BE2C (cell line): ENCODE measurements at regions not wholly inside any gene's neighbourhood (a gene's known extent, or its start where the extent isn't known, plus 50 kb on each side); places are given as distances from the start of the nearest gene placed in this dataset.

Source experiments
- DNase-seq: peaks from one replicate; pipeline ENCODE4 v3.0.0-alpha.2; 2020
- H3K27me3 ChIP-seq: fragments of 250-450 bp; sonication (Bioruptor Pico); 2 replicates; pipeline ENCODE4 v1.5.1; 2020; ENCODE audit warnings: mild to moderate bottlenecking
- H3K36me3 ChIP-seq: fragments of 250-450 bp; sonication (Bioruptor Pico); 2 replicates; pipeline ENCODE4 v1.5.1; 2020; ENCODE audit warnings: mild to moderate bottlenecking
- H3K4me1 ChIP-seq: fragments of 250-450 bp; sonication (Bioruptor Pico); 2 replicates; pipeline ENCODE4 v1.5.1; 2020
- H3K4me3 ChIP-seq: 2 replicates; pipeline ENCODE4 v1.5.1; 2011; ENCODE audit warnings: low read depth, low read length
- H3K9me3 ChIP-seq: fragments of 250-450 bp; sonication (Bioruptor Pico); 2 replicates; pipeline ENCODE4 v1.5.1; 2020
- CTCF ChIP-seq: IDR thresholded peaks from 2 replicates; pipeline ENCODE4 v1.5.1; 2012; ENCODE audit warnings: mild to moderate bottlenecking, low read depth, low read length

GRCh38 chr7:22676385-22676784 is 50.6 kb upstream of the IL6 start:
- no peak for TF ChIP-seq CTCF
- H3K9me3 ChIP-seq, result no peaks in the 10 kb centered on the region
- no peak overlapping the region for H3K4me3 ChIP-seq
- peaks cover 22% of the 10 kb centered on the region for H3K27me3 ChIP-seq
- H3K36me3 ChIP-seq, result no peaks in the 10 kb centered on the region
- H3K4me1 ChIP-seq, result no peaks in the 10 kb centered on the region
- DNase-seq, result no peak

GRCh38 chr7:22675917-22676343 is 51.1 kb upstream of the IL6 start:
- no peak for DNase-seq
- H3K4me3 ChIP-seq, result no peak overlapping the region
- no peak for TF ChIP-seq CTCF
- no peaks in the 10 kb centered on the region for H3K4me1 ChIP-seq
- H3K27me3 ChIP-seq, result peaks cover 22% of the 10 kb centered on the region
- no peaks in the 10 kb centered on the region for H3K9me3 ChIP-seq
- no peaks in the 10 kb centered on the region for H3K36me3 ChIP-seq

GRCh38 chr7:22675421-22675820 is 51.6 kb upstream of the IL6 start:
- Histone ChIP-seq H3K4me1 (no peaks in the 10 kb centered on the region), H3K36me3 (no peaks in the 10 kb centered on the region), H3K9me3 (no peaks in the 10 kb centered on the region), H3K4me3 (no peak overlapping the region), H3K27me3 (peaks cover 22% of the 10 kb centered on the region)
- no peak for TF ChIP-seq CTCF
- no peak for DNase-seq

- no peak overlapping the region for H3K4me3 ChIP-seq
- TF ChIP-seq CTCF, result no peak
- no peaks in the 10 kb centered on the region for H3K9me3 ChIP-seq
- H3K36me3 ChIP-seq, result no peaks in the 10 kb centered on the region
- peaks cover 17% of the 10 kb centered on the region for H3K27me3 ChIP-seq
- DNase-seq, result no peak
- no peaks in the 10 kb centered on the region for H3K4me1 ChIP-seq
Observed at GRCh38 chr7:22672846-22673680, 53.9 kb upstream of the IL6 start.

- H3K4me3 ChIP-seq, result no peak overlapping the region
- no peak for TF ChIP-seq CTCF
- H3K4me1 ChIP-seq, result no peaks in the 10 kb centered on the region
- no peaks in the 10 kb centered on the region for H3K9me3 ChIP-seq
- peaks cover 24% of the 10 kb centered on the region for H3K27me3 ChIP-seq
- no peaks in the 10 kb centered on the region for H3K36me3 ChIP-seq
- DNase-seq, result no peak
Observed at GRCh38 chr7:22671177-22671879, 55.7 kb upstream of the IL6 start.

- Histone ChIP-seq H3K9me3 (no peaks in the 10 kb centered on the region), H3K4me1 (no peaks in the 10 kb centered on the region), H3K4me3 (no peak overlapping the region), H3K36me3 (no peaks in the 10 kb centered on the region), H3K27me3 (peaks cover 19% of the 10 kb centered on the region)
- no peak for TF ChIP-seq CTCF
- no peak for DNase-seq
Observed at GRCh38 chr7:22670422-22670815, 56.6 kb upstream of the IL6 start.
